ENCODE measurements at regions not wholly inside any gene's neighbourhood (a gene's known extent, or its start where the extent isn't known, plus 50 kb on each side); places are given as distances from the start of the nearest gene placed in this dataset.

- TF ChIP-seq BHLHE40 (IDR thresholded peaks at IDR 0.05; ENCODE audit: low read depth, low read length): no peak
- no peak for TF ChIP-seq CTCF (conservative IDR thresholded peaks at IDR 0.05; ENCODE audit: low read depth, low read length)
- TF ChIP-seq POLR2A (IDR thresholded peaks at IDR 0.05; ENCODE audit: low read depth, low read length): no peak
- TF ChIP-seq CEBPB (IDR thresholded peaks at IDR 0.05; ENCODE audit: low read depth, low read length): no peak
Measured at GRCh38 chr9:129541270-129541669, 79.6 kb downstream of the C9orf50 start.
